ENCODE measurements at regions not wholly inside any gene's neighbourhood (a gene's known extent, or its start where the extent isn't known, plus 50 kb on each side); places are given as distances from the start of the nearest gene placed in this dataset.

GRCh38 chr9:31623511-31623910 is 760.9 kb upstream of the ACO1 start:
- intact Hi-C loops (cut with DNase I) = no loop called here

DNA sequence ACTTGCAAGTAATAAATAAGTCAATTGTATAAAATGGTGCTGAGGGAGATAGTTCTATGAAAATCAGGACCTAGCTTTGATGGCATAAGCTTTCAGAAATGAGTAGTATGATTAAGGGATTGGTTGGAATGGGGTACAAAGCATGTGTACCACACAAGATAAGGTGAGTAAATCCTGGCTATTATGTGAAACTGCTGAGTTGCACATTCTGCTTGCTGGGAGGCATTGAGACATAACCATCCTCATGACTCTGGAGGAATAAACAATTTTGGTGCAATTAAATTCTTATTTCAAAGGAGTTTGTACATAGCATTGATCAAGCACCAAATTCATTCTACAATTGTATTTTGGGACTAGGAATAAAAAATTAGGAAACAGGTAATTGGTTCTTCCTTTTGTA is 755.2 kb upstream of the ACO1 start:
- intact Hi-C loops (cut with DNase I) = no loop called here
- DNase-seq = no peak
- Histone ChIP-seq H3K9me3 (no peaks in the 10 kb centered on the region), H3K4me3 (no peak overlapping the region), H3K4me1 (no peaks in the 10 kb centered on the region), H3K27me3 (no peaks in the 10 kb centered on the region), H3K36me3 (no peaks in the 10 kb centered on the region), H3K27ac (no peak overlapping the region)
- TF ChIP-seq CTCF (IDR thresholded peaks at IDR 0.05) = no peak
- TF ChIP-seq POLR2A (IDR thresholded peaks at IDR 0.05) = no peak

More at GRCh38 chr9:31623511-31623910, 760.9 kb upstream of the ACO1 start:
- Histone ChIP-seq H3K4me3 (no peak overlapping the region), H3K27ac (no peak overlapping the region), H3K4me1 (no peaks in the 10 kb centered on the region), H3K9me3 (no peaks in the 10 kb centered on the region), H3K27me3 (no peaks in the 10 kb centered on the region), H3K36me3 (no peaks in the 10 kb centered on the region)
- DNase-seq = no peak
- TF ChIP-seq POLR2A (IDR thresholded peaks at IDR 0.05) = no peak
- no peak for TF ChIP-seq CTCF (IDR thresholded peaks at IDR 0.05)
- 42 to 48% methylated on average over 2 of the region's 2 CpGs for WGBS, 2 donors

DNA sequence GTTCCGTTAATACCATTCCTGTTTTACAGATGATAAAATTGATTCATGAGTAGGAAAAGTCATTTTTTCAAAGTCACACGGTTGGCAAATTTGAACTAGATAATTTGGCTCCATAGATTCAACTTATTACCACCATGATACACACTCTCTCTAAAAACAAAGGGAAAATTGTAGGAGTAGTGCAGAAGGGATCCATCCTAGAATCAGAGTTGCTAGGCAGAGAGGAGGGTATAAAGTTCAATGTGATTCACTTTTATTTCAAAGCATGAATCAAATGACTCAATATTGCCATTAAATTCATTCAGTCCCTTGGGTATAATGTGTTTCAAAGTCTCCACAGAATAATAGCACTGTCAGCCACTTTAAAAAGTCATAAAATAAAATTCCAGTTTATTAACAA is 747.2 kb upstream of the ACO1 start:
- Histone ChIP-seq H3K27me3 (no peaks in the 10 kb centered on the region), H3K4me3 (no peak overlapping the region), H3K4me1 (no peaks in the 10 kb centered on the region), H3K27ac (no peak overlapping the region), H3K9me3 (no peaks in the 10 kb centered on the region), H3K36me3 (no peaks in the 10 kb centered on the region)
- TF ChIP-seq CTCF (IDR thresholded peaks at IDR 0.05) = no peak
- TF ChIP-seq POLR2A (IDR thresholded peaks at IDR 0.05) = no peak
- intact Hi-C loops (cut with DNase I) = no loop called here
- no peak for DNase-seq
- WGBS, 2 donors = 58 to 75% methylated on average over 2 of the region's 2 CpGs

DNA sequence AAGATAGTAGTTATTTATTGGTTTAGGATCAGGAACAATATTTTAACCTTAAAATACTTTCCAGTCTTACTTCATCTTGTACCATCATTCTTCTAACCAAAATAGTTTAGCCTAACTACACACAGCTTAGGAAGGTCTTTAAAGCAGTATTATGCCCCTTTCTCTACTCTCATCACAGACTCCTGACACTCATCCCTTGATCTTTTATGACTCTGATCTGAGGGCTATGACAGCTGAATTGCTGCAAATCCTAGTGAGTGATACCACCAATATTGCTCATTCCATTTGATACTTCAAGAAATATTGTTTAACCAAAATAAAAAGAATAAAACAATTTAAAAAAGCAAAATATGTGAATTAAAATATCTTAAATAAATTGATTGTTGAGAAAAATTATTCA is 746.6 kb upstream of the ACO1 start:
- Histone ChIP-seq H3K4me3 (no peak overlapping the region), H3K4me1 (no peaks in the 10 kb centered on the region), H3K27ac (no peak overlapping the region), H3K27me3 (no peaks in the 10 kb centered on the region), H3K36me3 (no peaks in the 10 kb centered on the region), H3K9me3 (no peaks in the 10 kb centered on the region)
- intact Hi-C loops (cut with DNase I) = no loop called here
- DNase-seq = no peak
- no peak for TF ChIP-seq CTCF (IDR thresholded peaks at IDR 0.05)
- no peak for TF ChIP-seq POLR2A (IDR thresholded peaks at IDR 0.05)

- Histone ChIP-seq H3K36me3 (no peaks in the 10 kb centered on the region), H3K4me3 (no peak overlapping the region), H3K27me3 (no peaks in the 10 kb centered on the region), H3K9me3 (no peaks in the 10 kb centered on the region), H3K4me1 (no peaks in the 10 kb centered on the region), H3K27ac (no peak overlapping the region)
- no peak for TF ChIP-seq POLR2A (IDR thresholded peaks at IDR 0.05)
- TF ChIP-seq CTCF (IDR thresholded peaks at IDR 0.05) = no peak
- DNase-seq = no peak
- intact Hi-C loops (cut with DNase I) = no loop called here
- WGBS, 2 donors = 100% methylated on average over 1 of the region's 1 CpG
Measured at GRCh38 chr9:31639451-31639850, 745.0 kb upstream of the ACO1 start.
